Activated naive CD4-positive, alpha-beta T cell treated with anti-CD3 and anti-CD28 coated beads, Interleukin-2, amount 10 ng/mL, durations not matched to agents 7 days and 5 days (primary cell): ENCODE measurements at regions not wholly inside any gene's neighbourhood (a gene's known extent, or its start where the extent isn't known, plus 50 kb on each side); places are given as distances from the start of the nearest gene placed in this dataset.

Experiments used
- CTCF ChIA-PET: fragments of 350-600 bp; sonication (Branson Sonifier 250); formaldehyde crosslinking; loops from one replicate; lab custom pipeline; 2021; ENCODE audit warnings: antibody characterized with exemption; lab: Charles Lee
- DNase-seq: peaks from one replicate; pipeline ENCODE4 v3.0.0-alpha.2; 2020
- H3K27ac Mint-ChIP-seq: one replicate; pipeline ENCODE4 v1.8.0; 2021; ENCODE audit warnings: mild to moderate bottlenecking, moderate library complexity, mixed read lengths
- H3K27me3 Mint-ChIP-seq: one replicate; pipeline ENCODE4 v1.8.0; 2021; ENCODE audit warnings: mild to moderate bottlenecking, mixed read lengths
- H3K36me3 Mint-ChIP-seq: one replicate; pipeline ENCODE4 v1.8.0; 2021; ENCODE audit warnings: mixed read lengths
- H3K4me1 Mint-ChIP-seq: one replicate; pipeline ENCODE4 v1.8.0; 2021; ENCODE audit warnings: mixed read lengths
- H3K4me3 Mint-ChIP-seq: one replicate; pipeline ENCODE4 v1.8.0; 2021; ENCODE audit warnings: mild to moderate bottlenecking, moderate library complexity, mixed read lengths
- H3K9me3 Mint-ChIP-seq: one replicate; pipeline ENCODE4 v1.8.0; 2021; ENCODE audit warnings: mixed read lengths

DNA sequence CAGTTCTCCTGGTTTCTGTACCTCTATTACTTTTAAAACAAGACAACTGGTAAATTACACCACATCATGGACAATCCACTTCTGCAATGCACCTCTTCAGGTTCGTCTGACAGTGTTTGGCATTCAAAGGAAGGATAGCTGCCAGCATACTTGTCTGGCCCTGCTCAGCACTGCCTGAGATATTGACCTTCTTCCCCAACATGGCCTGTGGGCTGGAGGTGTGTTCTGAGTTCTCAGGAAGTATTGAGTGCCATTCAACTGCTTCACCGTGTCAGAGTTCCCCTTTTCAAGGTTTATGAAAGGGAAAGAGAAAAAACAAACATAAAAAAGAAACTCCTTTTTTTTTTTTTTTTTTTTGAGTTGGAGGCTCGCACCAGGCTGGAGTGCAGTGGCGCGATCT lies 267.9 kb upstream of the SASH1 start:
- H3K27ac Mint-ChIP-seq = no peak overlapping the region

DNA sequence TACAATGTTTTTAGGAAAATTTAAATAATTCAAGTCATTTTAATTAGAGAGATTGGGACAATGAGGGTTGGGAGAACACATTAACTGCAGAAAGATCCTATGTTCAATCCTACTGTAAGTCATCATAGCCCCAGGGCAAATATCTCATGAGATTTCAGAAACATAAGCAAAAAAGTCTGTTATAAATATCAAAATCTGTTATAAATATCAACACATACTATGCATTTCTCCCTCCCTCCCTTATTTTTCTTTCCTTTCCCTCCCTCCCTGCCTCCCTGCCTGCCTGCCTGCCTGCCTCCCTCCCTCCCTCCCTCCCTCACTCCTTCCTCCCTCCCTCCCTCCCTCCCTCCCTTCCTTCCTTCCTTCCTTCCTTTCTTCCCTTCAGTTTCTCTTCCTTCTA lies 267.3 kb upstream of the SASH1 start:
- Mint-ChIP-seq H3K4me3 (no peak overlapping the region), H3K27ac (no peak overlapping the region), H3K4me1 (no peaks in the 10 kb centered on the region), H3K36me3 (no peaks in the 10 kb centered on the region), H3K27me3 (no peaks in the 10 kb centered on the region), H3K9me3 (no peaks in the 10 kb centered on the region)
- CTCF ChIA-PET = no interaction called here
- DNase-seq = no peak

More for the DNA sequence above, 267.9 kb upstream of the SASH1 start:
- Mint-ChIP-seq H3K27me3 (no peaks in the 10 kb centered on the region), H3K4me3 (no peak overlapping the region), H3K9me3 (no peaks in the 10 kb centered on the region), H3K4me1 (no peaks in the 10 kb centered on the region), H3K36me3 (no peaks in the 10 kb centered on the region)
- CTCF ChIA-PET = no interaction called here
- DNase-seq = no peak

DNA sequence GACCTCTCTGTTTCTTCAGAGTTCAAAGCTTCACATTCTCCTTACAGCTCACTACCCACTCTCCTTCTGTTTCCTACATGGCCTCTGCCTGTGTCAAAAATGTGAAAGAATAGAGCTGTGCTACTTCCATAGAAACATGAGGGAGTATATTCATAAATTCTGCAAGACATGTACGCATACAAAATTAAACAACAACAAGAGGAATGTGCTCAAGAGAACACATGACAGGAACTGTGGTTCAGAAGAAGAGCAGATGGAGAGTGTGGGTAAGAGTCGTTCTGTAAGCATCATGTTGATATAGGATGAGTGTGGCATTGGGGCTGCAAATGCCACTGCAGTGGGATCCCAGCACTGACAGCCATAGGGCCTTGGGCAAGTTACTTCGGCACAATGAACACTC lies 266.6 kb upstream of the SASH1 start:
- Mint-ChIP-seq H3K4me3 (no peak overlapping the region), H3K9me3 (no peaks in the 10 kb centered on the region), H3K27me3 (no peaks in the 10 kb centered on the region), H3K36me3 (no peaks in the 10 kb centered on the region), H3K27ac (no peak overlapping the region), H3K4me1 (no peaks in the 10 kb centered on the region)
- CTCF ChIA-PET = no interaction called here
- DNase-seq = no peak

DNA sequence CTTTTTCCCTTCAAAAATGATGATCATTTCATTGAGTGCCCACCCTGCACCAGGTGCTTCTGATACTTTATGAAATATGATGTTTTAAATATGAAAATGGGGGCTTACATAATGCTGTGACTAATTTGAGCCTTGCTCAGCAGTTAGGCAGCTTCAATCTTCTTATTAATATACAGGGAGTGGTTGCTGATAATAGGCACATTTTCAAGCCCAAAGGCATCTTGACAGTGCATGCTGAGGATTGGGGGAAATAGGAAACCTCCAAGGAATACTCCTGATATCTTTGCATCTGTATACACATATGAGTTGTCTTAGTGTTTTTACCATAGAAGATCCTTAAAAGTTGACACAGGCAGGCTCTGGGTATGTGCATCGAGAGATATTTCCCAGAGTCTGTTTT lies 262.3 kb upstream of the SASH1 start:
- DNase-seq = no peak
- Mint-ChIP-seq H3K36me3 (no peaks in the 10 kb centered on the region), H3K4me1 (no peaks in the 10 kb centered on the region), H3K9me3 (no peaks in the 10 kb centered on the region), H3K27ac (no peak overlapping the region), H3K27me3 (no peaks in the 10 kb centered on the region), H3K4me3 (no peak overlapping the region)
- CTCF ChIA-PET = no interaction called here

DNA sequence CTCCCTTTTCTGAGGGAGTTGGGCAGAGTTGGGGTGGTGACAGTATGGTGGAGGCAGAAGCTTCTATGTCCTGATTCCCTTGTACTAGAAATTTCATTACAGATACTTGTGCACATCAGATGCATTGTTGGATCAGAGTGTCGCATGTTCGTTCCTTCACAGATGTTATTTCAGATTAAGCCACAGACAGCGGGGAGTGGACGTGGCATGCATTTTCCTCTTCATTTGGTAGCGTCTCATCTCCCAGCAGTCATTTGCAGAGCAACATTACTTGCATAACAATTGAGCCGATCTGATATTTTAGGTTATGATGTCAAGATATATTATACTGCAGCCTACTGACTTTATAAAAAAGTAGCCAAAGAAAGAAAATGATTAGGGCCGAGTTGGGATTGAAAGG lies 261.6 kb upstream of the SASH1 start:
- H3K27me3 Mint-ChIP-seq = no peaks in the 10 kb centered on the region
- no peaks in the 10 kb centered on the region for H3K36me3 Mint-ChIP-seq
- DNase-seq = no peak
- H3K4me3 Mint-ChIP-seq = no peak overlapping the region
- no peaks in the 10 kb centered on the region for H3K4me1 Mint-ChIP-seq
- no peaks in the 10 kb centered on the region for H3K9me3 Mint-ChIP-seq
- no peak overlapping the region for H3K27ac Mint-ChIP-seq
- CTCF ChIA-PET = no interaction called here

DNA sequence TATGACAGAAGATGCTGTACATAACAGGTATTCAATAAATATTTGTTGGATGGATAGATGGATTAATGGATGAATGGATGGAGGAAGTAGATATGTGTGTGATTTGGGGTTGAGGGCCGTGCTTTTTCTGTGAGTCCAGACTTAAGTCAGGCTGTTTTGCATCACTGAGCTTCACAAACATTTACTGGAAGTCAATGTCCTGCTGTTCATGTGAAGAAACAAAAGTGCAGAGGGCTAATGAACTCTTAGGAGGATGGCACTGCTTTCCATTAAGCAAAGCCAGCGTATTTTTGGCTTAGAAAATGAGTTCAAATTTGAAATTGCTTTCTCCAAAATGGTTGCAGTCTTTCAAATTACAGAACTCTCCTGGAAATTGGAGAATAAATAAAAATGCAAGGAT lies 260.6 kb upstream of the SASH1 start:
- CTCF ChIA-PET = no interaction called here
- Mint-ChIP-seq H3K27me3 (no peaks in the 10 kb centered on the region), H3K9me3 (no peaks in the 10 kb centered on the region), H3K4me3 (no peak overlapping the region), H3K36me3 (no peaks in the 10 kb centered on the region), H3K4me1 (no peaks in the 10 kb centered on the region), H3K27ac (no peak overlapping the region)
- no peak for DNase-seq

DNA sequence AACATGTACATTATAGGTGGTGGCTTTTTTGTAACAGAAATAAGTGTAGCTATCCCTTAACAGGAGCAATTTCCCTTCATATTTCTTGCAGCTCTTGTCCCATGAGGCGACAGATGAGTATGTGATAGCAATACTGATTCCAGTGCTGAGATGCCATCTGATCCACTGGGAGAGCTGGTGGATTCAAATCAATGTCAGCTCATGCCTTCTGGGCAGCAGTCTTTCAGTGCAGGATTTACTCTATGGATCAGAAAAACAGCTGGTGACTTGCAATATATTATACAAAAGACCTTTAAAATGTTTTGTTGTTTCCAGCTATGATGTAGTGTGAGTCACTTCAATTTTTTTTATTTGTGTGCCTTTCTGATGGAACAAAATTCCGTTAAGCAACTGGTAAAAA lies 259.9 kb upstream of the SASH1 start:
- Mint-ChIP-seq H3K9me3 (no peaks in the 10 kb centered on the region), H3K4me3 (no peak overlapping the region), H3K27ac (no peak overlapping the region), H3K4me1 (no peaks in the 10 kb centered on the region), H3K36me3 (no peaks in the 10 kb centered on the region), H3K27me3 (no peaks in the 10 kb centered on the region)
- DNase-seq = no peak
- CTCF ChIA-PET = no interaction called here

DNA sequence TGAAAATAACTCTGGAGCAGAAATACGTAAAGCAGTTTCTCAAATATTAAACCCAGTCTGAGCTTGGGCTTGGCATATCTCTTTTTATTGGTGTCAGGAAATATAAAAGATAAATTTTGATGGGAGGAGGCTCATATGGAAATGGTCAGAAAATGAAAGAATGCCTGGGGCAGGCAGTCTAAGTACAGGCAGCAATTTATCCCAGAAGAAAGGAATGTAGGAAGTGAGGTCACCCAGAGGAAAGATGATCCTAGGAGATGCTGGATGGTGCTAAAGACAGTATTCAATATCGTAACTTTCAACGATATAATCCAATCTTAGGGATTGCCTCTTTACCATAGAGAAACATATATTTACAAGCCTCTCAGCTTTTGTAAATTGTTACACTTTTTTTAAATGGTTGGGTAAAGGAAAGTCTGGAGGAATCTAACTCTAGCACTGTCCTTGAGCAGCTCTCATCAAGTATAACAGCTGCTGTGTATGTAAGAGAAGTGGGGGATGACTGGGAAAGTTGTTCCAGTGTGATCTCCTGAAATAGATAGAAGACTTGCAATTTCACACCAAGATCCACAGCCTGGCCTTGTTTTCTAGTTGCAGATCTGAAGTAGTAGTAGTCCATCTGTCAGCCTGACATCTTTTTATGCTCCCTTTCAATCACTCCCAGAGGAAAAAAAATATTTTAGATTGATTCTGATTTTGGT lies 256.9 kb upstream of the SASH1 start:
- H3K36me3 Mint-ChIP-seq = no peaks in the 10 kb centered on the region
- no peak overlapping the region for H3K4me3 Mint-ChIP-seq
- CTCF ChIA-PET = no interaction called here
- H3K27me3 Mint-ChIP-seq = no peaks in the 10 kb centered on the region
- H3K9me3 Mint-ChIP-seq = peaks cover 2% of the 10 kb centered on the region
- no peak overlapping the region for H3K27ac Mint-ChIP-seq
- DNase-seq = no peak
- H3K4me1 Mint-ChIP-seq = no peaks in the 10 kb centered on the region

DNA sequence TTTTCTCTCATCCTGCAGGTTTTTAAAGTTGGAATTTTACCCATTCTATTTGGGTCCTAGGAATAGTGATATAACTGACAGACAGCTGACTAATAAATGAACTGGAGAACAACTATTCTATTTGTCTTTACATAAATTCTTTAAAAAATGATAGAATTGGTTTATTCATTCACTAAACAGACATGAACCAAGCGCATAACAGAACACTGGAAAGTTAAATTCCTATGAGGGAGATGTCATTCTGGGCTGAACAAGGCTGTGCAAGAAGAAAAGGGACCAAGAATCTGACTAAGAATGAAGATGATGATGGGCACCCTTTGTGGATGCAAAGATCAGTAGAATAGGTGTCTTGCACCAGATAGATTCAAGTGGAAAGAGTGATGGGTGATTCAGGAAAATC lies 256.3 kb upstream of the SASH1 start:
- CTCF ChIA-PET = no interaction called here
- Mint-ChIP-seq H3K36me3 (no peaks in the 10 kb centered on the region), H3K27ac (no peak overlapping the region), H3K4me3 (no peak overlapping the region), H3K9me3 (peaks cover 2% of the 10 kb centered on the region), H3K27me3 (no peaks in the 10 kb centered on the region), H3K4me1 (no peaks in the 10 kb centered on the region)
- no peak for DNase-seq

DNA sequence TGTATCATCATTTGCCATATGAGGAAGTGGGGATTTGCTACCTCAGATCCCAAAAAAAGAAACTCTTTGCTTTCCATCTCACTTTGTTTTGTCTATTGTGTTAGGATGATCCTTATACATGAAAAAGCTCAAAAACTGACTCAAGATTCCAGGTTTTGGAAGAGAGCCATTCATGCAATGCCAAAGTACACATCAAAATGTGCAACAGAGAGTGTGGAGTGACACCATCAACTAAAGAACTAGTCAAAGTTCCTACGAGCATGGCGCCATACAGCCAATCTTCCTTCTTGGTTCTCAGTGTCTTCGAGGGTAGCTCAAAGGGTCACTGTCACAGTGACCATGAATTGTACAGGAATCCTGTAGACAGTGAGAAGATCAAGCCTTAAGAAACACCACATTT lies 255.8 kb upstream of the SASH1 start:
- Mint-ChIP-seq H3K4me1 (no peaks in the 10 kb centered on the region), H3K36me3 (no peaks in the 10 kb centered on the region), H3K27ac (no peak overlapping the region), H3K4me3 (no peak overlapping the region), H3K9me3 (peaks cover 2% of the 10 kb centered on the region), H3K27me3 (no peaks in the 10 kb centered on the region)
- no peak for DNase-seq
- CTCF ChIA-PET = no interaction called here

DNA sequence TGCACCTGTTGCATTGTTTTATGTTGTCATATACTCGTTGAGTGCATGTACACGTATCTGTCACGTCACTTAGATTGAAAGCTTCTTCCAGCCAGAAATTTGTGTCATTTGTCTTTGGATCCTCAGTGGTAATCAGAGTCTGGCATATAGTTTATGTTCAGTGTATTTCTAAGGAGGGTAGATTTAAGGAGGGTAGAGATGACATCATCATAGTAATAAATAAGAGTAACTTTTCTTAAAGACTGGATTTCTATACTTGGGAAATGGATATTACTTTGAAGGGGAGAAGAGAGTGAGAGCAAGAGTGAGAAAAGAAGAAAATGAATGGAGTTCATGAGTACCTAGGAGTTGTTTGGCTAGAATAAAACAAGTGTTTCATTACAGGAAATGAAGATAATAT lies 255.0 kb upstream of the SASH1 start:
- no peak overlapping the region for H3K4me3 Mint-ChIP-seq
- DNase-seq = no peak
- H3K27ac Mint-ChIP-seq = no peak overlapping the region

DNA sequence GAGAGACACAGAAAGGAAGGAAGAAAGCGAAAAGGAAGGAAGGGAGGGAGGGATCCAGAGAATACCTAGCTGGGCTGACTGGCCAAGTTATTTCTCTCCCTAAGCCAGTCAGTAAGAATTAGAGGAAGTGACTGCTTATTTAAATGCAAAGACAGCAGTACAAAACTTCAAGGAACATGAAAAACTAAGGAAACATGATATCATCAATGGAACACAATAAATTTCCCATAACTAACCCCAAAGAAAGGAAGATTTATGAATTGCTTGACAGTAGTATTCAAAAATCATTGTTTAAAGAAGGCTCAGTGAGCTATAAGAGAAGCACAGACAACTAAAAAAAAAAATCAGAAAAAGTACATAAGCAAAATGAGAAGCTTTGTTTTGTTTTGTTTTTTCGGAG lies 252.3 kb upstream of the SASH1 start:
- Mint-ChIP-seq H3K36me3 (no peaks in the 10 kb centered on the region), H3K9me3 (peaks cover 2% of the 10 kb centered on the region), H3K4me3 (no peak overlapping the region), H3K27me3 (no peaks in the 10 kb centered on the region), H3K27ac (no peak overlapping the region), H3K4me1 (no peaks in the 10 kb centered on the region)
- DNase-seq = no peak
- CTCF ChIA-PET = no interaction called here

More for the DNA sequence above, 255.0 kb upstream of the SASH1 start:
- CTCF ChIA-PET = no interaction called here
- no peaks in the 10 kb centered on the region for H3K27me3 Mint-ChIP-seq
- no peaks in the 10 kb centered on the region for H3K4me1 Mint-ChIP-seq
- H3K36me3 Mint-ChIP-seq = no peaks in the 10 kb centered on the region
- H3K9me3 Mint-ChIP-seq = peaks cover 2% of the 10 kb centered on the region

DNA sequence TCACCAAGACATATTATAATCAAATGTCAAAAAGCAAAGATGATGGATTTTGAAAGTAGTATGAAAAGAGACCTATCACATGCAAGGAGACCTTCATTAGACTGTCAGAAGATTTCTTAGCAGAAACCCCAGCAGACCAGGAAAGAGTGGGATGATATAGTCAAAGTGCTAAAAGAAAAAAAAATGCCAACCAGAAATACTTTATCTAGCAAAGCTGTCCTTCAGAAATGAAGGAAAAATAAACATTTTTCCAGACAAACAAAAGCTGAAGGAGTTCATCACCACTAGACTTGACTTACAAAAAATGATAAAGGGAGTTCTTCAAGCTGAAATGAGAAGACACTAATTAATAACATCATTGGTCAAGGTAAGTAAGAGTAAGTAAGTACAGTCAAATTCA lies 251.2 kb upstream of the SASH1 start:
- CTCF ChIA-PET = no interaction called here
- Mint-ChIP-seq H3K4me1 (no peaks in the 10 kb centered on the region), H3K9me3 (peaks cover 2% of the 10 kb centered on the region), H3K27me3 (no peaks in the 10 kb centered on the region), H3K4me3 (no peak overlapping the region), H3K36me3 (no peaks in the 10 kb centered on the region), H3K27ac (no peak overlapping the region)
- no peak for DNase-seq

DNA sequence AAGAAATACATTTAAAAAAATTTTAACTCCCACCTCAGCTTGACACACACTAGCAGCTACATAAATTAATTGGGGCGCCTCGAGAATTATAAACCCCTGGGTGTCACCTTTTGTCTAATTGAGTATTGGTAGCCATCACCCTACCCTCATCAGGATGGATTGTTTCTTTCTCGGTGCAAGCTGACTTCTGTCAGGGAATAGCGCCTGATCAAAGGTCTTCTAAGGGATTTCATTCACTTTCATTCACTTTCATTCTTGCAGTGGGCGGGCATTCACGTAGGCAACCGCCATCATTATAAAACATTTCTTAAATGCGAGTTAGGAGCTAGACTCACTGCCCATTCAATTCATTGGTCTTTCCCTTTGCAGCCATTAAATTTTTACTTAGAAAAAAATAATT lies 239.2 kb upstream of the SASH1 start:
- CTCF ChIA-PET = no interaction called here
- Mint-ChIP-seq H3K36me3 (no peaks in the 10 kb centered on the region), H3K9me3 (peaks cover 1% of the 10 kb centered on the region), H3K27me3 (no peaks in the 10 kb centered on the region), H3K27ac (no peak overlapping the region), H3K4me3 (no peak overlapping the region), H3K4me1 (no peaks in the 10 kb centered on the region)
- no peak for DNase-seq

DNA sequence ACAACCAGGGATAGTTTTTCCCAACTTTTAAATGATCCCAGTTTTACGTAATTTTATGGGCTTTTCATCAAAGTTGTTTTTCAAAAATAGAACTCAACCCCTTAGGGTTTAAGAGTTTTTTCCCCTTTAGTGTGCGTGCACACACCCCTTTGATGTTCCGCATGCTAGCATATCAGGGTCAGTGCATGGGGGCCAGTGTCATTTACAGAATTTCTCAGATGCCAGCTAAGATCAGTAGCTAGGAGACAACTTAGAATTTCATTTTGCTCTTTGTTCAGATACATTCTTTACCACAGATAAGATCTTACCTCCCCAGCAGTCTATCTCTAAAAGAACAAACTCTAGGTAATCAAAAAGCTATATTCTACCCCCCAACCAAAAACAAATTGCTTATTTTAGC lies 238.5 kb upstream of the SASH1 start:
- H3K27ac Mint-ChIP-seq = no peak overlapping the region
- CTCF ChIA-PET = no interaction called here
- H3K4me3 Mint-ChIP-seq = no peak overlapping the region

DNA sequence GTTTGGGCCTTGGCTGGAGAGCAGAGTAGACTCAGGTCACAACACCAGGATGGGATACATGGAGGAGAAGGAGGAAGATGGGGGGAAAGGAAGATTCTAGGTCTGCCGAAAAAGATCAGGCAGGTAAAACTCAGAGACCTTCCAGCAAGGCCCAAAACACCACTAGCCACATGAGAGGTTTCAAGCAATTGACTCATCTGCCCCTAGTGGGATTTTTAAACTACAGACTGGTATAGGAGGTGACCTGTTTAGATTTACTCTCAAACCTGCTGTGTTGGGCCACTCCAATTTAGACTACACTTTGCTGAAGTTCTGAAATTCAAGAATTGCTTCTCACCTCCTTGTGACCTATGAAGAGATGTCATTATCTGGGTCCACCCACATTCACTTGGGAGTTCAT lies 236.9 kb upstream of the SASH1 start:
- no peaks in the 10 kb centered on the region for H3K4me1 Mint-ChIP-seq
- H3K4me3 Mint-ChIP-seq = no peak overlapping the region
- H3K36me3 Mint-ChIP-seq = no peaks in the 10 kb centered on the region
- no peak for DNase-seq
- H3K9me3 Mint-ChIP-seq = no peaks in the 10 kb centered on the region
- CTCF ChIA-PET = no interaction called here
- H3K27me3 Mint-ChIP-seq = no peaks in the 10 kb centered on the region
- H3K27ac Mint-ChIP-seq = no peak overlapping the region

More for the DNA sequence above, 238.5 kb upstream of the SASH1 start:
- H3K9me3 Mint-ChIP-seq = peaks cover 1% of the 10 kb centered on the region
- H3K36me3 Mint-ChIP-seq = no peaks in the 10 kb centered on the region
- no peaks in the 10 kb centered on the region for H3K27me3 Mint-ChIP-seq
- no peak for DNase-seq
- H3K4me1 Mint-ChIP-seq = no peaks in the 10 kb centered on the region
